ENCODE measurements at regions not wholly inside any gene's neighbourhood (a gene's known extent, or its start where the extent isn't known, plus 50 kb on each side); places are given as distances from the start of the nearest gene placed in this dataset.
"Not testable (repeated sequence)": the region's sequence is repeated elsewhere in the genome, so short reads cannot be mapped to it uniquely, and the experiment has no call there.

GRCh38 chr2:177000715-177001072 lies 211.9 kb upstream of the HNRNPA3 start:
- no peak for DNase-seq

DNA sequence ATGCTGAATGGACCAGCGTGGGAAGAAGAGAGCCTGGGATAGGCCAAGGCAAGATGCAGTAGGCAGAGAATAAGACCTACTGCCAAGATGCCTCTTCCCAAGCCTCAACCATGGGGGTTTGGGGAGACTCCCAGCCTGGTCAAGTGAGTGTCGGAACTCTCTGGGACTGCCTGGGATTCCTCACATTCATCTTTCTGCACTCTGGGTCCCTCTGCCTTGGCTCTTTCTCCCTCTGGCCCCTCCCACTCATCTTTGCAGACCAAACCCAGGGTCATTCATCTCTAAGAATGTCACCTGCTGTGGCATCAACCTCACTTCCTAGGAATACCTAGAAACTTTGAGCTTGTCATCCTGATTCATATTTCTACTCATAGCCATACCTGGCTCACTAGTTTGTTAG lies 211.3 kb upstream of the HNRNPA3 start:
- DNase-seq, result no peak

- no peak for DNase-seq
These were observed 209.6 kb upstream of the HNRNPA3 start for GRCh38 chr2:177002983-177003382.

DNA sequence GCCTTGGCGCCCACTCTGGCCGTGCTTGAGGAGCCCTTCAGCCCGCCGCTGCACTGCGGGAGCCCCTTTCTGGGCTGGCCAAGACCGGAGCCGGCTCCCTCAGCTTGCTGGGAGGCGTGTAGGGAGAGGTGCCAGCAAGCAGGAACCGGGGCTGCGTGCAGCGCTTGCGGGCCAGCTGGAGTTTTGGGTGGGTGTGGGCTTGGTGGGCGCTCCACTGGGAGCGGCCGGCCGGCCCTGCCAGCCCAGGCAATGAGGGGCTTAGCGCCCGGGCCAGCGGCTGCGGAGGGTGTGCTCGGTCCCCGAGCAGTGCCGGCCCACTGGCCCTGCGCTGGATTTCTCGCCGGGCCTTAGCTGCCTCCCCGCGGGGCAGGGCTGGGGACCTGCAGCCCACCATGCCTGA lies 204.9 kb upstream of the HNRNPA3 start:
- DNase-seq, result not testable (repeated sequence)

GRCh38 chr2:177008662-177009061 lies 203.9 kb upstream of the HNRNPA3 start:
- not testable (repeated sequence) for DNase-seq

GRCh38 chr2:177010146-177010545 lies 202.4 kb upstream of the HNRNPA3 start:
- no peak for DNase-seq

DNA sequence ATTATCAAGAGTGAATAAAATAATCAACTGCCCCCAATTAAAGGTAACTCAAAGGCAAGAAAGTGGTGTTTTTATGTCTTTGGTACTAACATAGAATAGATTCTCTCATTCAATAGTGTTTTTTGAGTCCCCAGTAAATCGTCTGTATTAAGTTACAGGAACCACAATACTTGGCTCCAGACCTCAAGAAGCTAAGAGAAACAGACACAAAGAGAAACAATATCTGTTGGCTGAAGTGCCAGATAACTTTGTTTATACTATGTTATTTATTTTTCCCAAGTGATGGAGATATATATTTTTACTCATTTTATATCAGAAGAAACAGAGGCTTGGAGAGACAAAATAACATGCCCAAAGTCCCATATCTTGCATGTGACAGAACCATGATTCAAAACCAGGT lies 201.7 kb upstream of the HNRNPA3 start:
- DNase-seq, result no peak

DNA sequence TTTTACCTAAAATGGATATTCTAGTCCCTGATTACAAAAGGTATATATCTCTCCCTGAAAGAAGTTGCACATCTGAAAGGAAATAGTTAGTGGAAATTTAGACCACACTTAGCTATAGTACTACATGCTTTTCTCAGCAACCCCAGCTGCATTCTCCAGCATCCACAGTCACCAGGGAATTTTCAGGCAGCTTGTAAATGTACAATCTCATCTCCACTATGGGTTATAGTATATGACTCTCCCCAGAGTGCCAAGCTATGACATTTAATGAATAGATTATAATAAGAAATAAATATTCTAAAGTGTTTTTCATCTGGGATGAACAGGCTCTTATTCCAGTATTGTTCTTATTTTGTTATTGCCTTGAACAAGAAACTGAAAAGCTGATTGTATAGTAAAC lies 197.6 kb upstream of the HNRNPA3 start:
- no peak for DNase-seq

DNA sequence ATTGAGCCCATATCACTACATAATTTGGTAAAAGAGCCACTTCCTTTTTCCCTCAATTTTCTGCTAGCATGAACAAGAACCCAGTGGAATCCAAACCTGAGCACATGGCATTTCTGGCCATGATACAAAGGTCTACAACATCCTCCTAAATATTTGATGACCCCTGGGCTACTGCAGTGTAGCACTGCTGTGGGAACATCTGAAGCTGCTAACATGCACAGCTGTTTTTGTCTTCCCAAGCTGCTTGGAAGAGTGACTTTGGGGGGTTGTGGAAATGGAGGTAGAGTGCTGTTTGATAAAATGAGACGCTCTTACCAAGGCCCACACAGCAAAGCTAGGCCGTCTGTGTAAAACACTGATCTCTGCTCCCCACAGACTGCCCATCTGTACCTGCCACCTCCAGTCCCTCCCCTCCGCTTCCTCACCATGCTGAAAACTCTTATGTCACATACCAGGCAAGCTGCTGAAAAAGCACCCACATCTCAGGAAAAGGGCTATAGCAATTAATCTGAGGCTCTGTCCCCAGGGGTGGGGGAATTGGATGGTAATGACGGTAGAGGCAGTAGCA lies 197.2 kb upstream of the HNRNPA3 start:
- DNase-seq, result no peak

DNA sequence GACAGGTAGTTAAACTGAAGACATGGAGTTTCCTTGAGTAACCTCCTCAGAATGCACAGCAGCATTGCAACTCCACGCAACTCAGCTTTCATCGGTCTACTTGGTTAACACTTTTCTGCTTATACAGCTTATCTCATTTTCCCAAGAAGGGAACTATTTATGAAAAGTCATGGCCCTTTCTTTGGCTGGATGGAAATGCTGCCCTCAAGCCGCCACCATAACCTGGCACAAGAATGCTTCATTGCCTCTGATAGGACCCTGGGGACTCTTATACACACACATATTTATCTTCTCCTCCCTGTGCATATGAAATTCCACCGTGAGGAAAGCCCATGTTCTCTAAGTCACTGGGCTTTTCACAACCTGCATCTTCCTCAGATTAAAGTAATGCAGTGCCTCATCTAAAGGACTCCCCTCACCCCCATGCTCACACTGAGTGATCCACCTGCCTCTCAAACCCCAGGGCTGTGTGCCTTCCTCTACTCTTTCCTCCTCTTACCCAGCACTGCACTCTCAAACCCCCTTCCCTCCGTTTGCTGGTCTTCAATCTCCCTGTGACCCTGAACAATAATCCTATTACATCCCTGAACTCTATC lies 192.0 kb upstream of the HNRNPA3 start:
- DNase-seq, result no peak

DNA sequence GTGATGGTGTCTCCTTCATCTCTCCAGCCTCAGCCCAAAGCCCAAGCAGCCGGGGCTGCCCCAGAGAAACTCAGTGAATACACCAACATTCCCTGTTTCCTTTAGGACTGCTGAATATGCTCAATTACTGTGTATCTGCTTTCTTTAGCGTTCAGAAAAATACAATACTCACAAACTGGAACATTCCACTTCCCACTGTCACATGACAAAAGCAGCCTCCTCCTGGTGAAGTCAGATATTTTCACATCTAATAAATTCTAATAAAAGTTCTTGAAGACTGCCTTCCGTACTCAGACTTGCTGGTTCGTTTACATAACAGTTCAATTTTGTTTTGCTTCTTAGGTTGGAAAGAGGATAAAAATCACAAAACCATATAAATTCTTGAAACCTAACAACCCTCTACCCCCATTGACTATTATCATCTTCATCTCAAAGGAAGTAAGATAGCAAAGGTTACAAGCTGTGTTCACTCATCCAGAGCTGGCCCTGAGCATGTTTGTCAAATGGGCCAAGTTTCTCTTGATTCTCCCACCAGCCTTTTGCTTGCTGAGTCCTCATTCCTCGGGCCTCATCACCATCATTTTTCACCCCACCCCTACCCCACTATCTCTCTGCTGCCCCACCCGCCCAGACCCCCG lies 190.8 kb upstream of the HNRNPA3 start:
- no peak for DNase-seq

- DNase-seq, result no peak
These were observed 187.8 kb upstream of the HNRNPA3 start for GRCh38 chr2:177024765-177025164.

DNA sequence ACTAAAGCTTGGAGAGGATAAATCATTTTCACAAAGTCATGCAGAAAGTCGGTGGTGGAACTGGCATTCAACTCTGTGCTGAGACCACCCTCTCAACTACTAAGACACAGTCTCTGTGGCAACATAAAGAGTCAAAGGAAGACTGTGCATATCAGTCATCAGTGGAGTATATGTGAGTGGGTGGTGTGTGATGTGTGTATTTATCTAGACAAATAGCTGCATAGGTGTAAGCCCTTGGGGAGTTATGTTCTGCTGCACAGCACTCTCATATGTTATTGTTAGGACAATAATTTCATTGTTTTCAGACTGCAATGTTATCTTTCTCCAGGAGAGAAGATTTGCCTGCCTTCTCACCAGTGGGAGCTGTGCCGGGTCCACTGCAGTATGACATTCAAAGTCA lies 186.3 kb upstream of the HNRNPA3 start:
- DNase-seq, result no peak

GRCh38 chr2:177026956-177027355 lies 185.6 kb upstream of the HNRNPA3 start:
- no peak for DNase-seq

GRCh38 chr2:177028296-177028695 lies 184.3 kb upstream of the HNRNPA3 start:
- no peak for DNase-seq

DNA sequence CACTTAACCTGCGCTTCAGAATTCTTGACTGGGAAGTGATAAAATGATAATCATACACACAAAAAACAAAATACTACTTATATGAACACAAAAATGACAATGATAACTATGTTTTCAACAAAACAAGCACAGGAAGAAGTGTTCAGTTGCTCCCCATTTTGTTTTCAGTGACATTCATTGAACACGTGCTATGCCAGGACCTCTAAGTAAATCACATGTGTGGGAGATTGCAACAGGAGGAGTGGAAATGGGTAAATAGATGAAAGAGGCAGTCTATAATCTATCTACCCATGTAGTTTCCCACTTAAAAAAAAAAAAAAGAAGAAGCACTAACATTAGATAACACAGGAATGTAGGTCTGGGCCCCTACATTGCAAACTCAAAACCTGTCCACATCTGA lies 183.5 kb upstream of the HNRNPA3 start:
- no peak for DNase-seq

DNA sequence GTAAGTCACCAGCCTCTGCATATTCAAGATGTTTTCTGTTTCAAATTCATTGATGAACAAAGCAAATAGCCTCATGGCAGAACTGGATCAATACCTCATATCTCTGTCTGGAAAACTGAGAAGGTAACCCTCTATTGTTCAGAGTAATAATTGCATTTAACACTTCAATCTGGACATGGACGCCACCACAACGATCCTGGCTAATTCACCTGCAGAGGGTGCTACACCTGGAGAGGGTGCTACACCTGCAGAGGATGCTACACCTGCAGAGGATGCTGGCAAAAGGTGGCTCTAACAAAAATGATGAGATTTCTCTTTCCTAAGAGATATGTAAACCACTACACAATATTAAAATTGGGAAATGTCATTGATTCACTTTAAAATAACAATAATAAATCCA lies 183.1 kb upstream of the HNRNPA3 start:
- no peak for DNase-seq

- DNase-seq, result no peak
These were observed 182.7 kb upstream of the HNRNPA3 start for GRCh38 chr2:177029901-177030300.

- no peak for DNase-seq
These were observed 182.0 kb upstream of the HNRNPA3 start for GRCh38 chr2:177030451-177031105.

DNA sequence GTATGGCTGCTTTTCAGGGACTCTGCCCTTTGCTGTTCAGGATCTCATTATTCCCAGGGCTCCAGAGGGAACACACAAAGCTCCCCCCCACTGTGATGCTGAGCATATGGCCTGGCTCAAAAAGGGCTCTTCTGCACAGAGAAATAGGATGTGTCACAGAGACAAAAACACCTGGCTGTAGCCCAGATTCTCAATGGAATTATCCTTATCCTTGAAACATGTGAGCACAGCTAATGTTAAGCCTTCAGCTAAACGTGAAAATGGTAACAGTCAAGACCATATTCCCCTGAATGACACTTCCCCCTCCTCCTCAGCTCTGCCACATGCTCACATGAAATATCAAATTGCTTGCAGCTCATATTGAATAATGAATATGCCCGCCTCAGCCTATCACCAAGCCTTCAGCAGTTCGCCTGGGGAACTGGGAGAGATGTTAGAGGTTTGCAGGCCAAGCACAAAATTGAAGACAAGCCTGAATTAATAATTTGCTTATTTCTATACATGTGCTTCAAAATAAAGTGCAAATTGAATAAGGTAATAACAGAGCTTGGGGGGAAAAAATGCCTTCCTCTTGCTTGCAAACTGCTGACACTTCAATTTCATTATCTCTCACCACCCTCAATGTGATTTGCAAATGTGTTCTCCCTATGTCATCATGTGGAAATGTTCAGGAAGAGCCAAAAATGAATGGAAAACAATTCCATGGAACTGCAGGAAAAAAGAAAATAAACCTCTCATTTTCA lies 181.0 kb upstream of the HNRNPA3 start:
- no peak for DNase-seq

GRCh38 chr2:177036747-177037146 lies 175.8 kb upstream of the HNRNPA3 start:
- DNase-seq, result no peak

GRCh38 chr2:177037569-177037968 lies 175.0 kb upstream of the HNRNPA3 start:
- no peak for DNase-seq

DNA sequence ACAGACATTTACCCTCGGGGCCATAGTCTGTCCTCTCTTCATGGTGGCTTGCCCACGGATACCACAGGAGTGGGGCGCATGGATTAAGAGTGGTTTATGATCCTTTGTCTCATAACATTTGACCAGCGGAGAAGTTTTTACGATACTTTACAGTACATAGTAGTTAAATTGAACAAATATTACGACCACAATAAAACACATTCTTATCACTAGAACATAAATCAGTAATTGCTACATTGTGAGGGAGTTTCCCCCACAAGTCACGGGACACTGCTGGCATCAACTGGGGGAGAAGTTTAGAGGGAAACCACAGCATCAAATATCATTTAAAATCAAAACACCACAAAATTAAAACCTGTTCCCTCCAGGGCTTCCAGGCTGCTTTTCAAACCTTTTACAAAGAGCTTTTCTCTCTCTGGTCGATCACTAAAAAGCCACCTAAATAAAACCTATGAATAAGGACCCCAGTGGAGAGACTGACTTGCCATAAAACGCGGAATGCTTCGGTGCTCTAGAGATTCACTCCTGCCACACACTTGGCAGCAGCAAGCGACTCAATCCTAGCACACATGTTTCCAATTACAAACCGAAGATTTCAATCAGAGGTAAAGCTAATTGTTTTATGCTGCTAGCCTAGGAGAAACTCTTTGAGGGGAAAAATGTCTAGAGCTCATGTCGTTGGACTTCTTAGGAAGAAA lies 173.7 kb upstream of the HNRNPA3 start:
- no peak for DNase-seq
